ENCODE measurements at regions not wholly inside any gene's neighbourhood (a gene's known extent, or its start where the extent isn't known, plus 50 kb on each side); places are given as distances from the start of the nearest gene placed in this dataset.
"Not testable (repeated sequence)": the region's sequence is repeated elsewhere in the genome, so short reads cannot be mapped to it uniquely, and the experiment has no call there.

- no peak for DNase-seq
Measured at GRCh38 chr2:8343031-8343430, 338.8 kb upstream of the ID2 start.

- DNase-seq = no peak
Measured at GRCh38 chr2:8344144-8345097, 337.4 kb upstream of the ID2 start.

GRCh38 chr2:8345200-8345599 is 336.7 kb upstream of the ID2 start:
- DNase-seq = no peak

GRCh38 chr2:8346208-8346607 is 335.6 kb upstream of the ID2 start:
- no peak for DNase-seq

GRCh38 chr2:8346706-8347430 is 335.0 kb upstream of the ID2 start:
- DNase-seq = no peak

GRCh38 chr2:8348911-8349310 is 332.9 kb upstream of the ID2 start:
- DNase-seq = not testable (repeated sequence)

GRCh38 chr2:8352296-8352695 is 329.6 kb upstream of the ID2 start:
- DNase-seq = no peak

- no peak for DNase-seq
Measured at GRCh38 chr2:8352989-8353388, 328.9 kb upstream of the ID2 start.

GRCh38 chr2:8355102-8355859 is 326.6 kb upstream of the ID2 start:
- no peak for DNase-seq

- no peak for DNase-seq
Measured at GRCh38 chr2:8357738-8358518, 323.9 kb upstream of the ID2 start.

GRCh38 chr2:8361930-8362329 is 319.9 kb upstream of the ID2 start:
- DNase-seq = no peak

- DNase-seq = no peak
Measured at GRCh38 chr2:8363161-8363560, 318.7 kb upstream of the ID2 start.

- DNase-seq = no peak
Measured at GRCh38 chr2:8364668-8365067, 317.2 kb upstream of the ID2 start.

GRCh38 chr2:8365331-8365910 is 316.4 kb upstream of the ID2 start:
- no peak for DNase-seq

GRCh38 chr2:8367833-8368232 is 314.0 kb upstream of the ID2 start:
- no peak for DNase-seq

- DNase-seq = no peak
Measured at GRCh38 chr2:8368463-8368862, 313.4 kb upstream of the ID2 start.

GRCh38 chr2:8369522-8369921 is 312.3 kb upstream of the ID2 start:
- DNase-seq = no peak

- DNase-seq = no peak
Measured at GRCh38 chr2:8370258-8370802, 311.5 kb upstream of the ID2 start.

GRCh38 chr2:8371653-8372052 is 310.2 kb upstream of the ID2 start:
- no peak for DNase-seq

GRCh38 chr2:8374782-8375181 is 307.1 kb upstream of the ID2 start:
- no peak for DNase-seq

- no peak for DNase-seq
Measured at GRCh38 chr2:8376603-8377410, 305.0 kb upstream of the ID2 start.
